NCI-H1436 (cell line): ENCODE measurements at regions not wholly inside any gene's neighbourhood (a gene's known extent, or its start where the extent isn't known, plus 50 kb on each side); places are given as distances from the start of the nearest gene placed in this dataset.

Experiments used
- DNase-seq: peaks from one replicate; lab custom pipeline; 2025; lab: John Stamatoyannopoulos, UW

GRCh38 chr11:42595876-42596275 lies 715.9 kb upstream of the API5 start:
- DNase-seq: no peak

GRCh38 chr11:42596576-42597145 lies 715.1 kb upstream of the API5 start:
- DNase-seq: no peak

GRCh38 chr11:42598341-42598740 lies 713.5 kb upstream of the API5 start:
- no peak for DNase-seq

- no peak for DNase-seq
Measured at GRCh38 chr11:42620796-42621195, 691.0 kb upstream of the API5 start.

- DNase-seq: no peak
Measured at GRCh38 chr11:42625757-42626665, 685.8 kb upstream of the API5 start.

- no peak for DNase-seq
Measured at GRCh38 chr11:42631220-42631843, 680.5 kb upstream of the API5 start.

GRCh38 chr11:42646959-42647358 lies 664.8 kb upstream of the API5 start:
- no peak for DNase-seq

- DNase-seq: no peak
Measured at GRCh38 chr11:42647993-42648392, 663.8 kb upstream of the API5 start.

- DNase-seq: no peak
Measured at GRCh38 chr11:42651621-42652020, 660.2 kb upstream of the API5 start.

- no peak for DNase-seq
Measured at GRCh38 chr11:42657169-42657568, 654.6 kb upstream of the API5 start.

- no peak for DNase-seq
Measured at GRCh38 chr11:42661942-42662341, 649.9 kb upstream of the API5 start.

GRCh38 chr11:42669248-42669976 lies 642.4 kb upstream of the API5 start:
- DNase-seq: no peak

- no peak for DNase-seq
Measured at GRCh38 chr11:42674436-42674835, 637.4 kb upstream of the API5 start.

- DNase-seq: no peak
Measured at GRCh38 chr11:42707541-42707940, 604.3 kb upstream of the API5 start.

GRCh38 chr11:42709216-42709615 lies 602.6 kb upstream of the API5 start:
- no peak for DNase-seq

GRCh38 chr11:42713279-42713678 lies 598.5 kb upstream of the API5 start:
- DNase-seq: no peak

- no peak for DNase-seq
Measured at GRCh38 chr11:42713753-42714152, 598.0 kb upstream of the API5 start.

GRCh38 chr11:42720716-42721563 lies 590.9 kb upstream of the API5 start:
- no peak for DNase-seq

GRCh38 chr11:42727879-42728278 lies 583.9 kb upstream of the API5 start:
- DNase-seq: no peak

- DNase-seq: no peak
Measured at GRCh38 chr11:42762348-42762747, 549.4 kb upstream of the API5 start.

- DNase-seq: no peak
Measured at GRCh38 chr11:42764936-42765335, 546.9 kb upstream of the API5 start.

- DNase-seq: no peak
Measured at GRCh38 chr11:42768576-42768975, 543.2 kb upstream of the API5 start.
